A204.1 (cell line): ENCODE measurements at regions not wholly inside any gene's neighbourhood (a gene's known extent, or its start where the extent isn't known, plus 50 kb on each side); places are given as distances from the start of the nearest gene placed in this dataset.

Source experiments
- FAIRE-seq: peaks from 2 replicates; lab custom pipeline; 2012; peaks lifted over from hg19 to GRCh38; lab: Jason Lieb, UNC

DNA sequence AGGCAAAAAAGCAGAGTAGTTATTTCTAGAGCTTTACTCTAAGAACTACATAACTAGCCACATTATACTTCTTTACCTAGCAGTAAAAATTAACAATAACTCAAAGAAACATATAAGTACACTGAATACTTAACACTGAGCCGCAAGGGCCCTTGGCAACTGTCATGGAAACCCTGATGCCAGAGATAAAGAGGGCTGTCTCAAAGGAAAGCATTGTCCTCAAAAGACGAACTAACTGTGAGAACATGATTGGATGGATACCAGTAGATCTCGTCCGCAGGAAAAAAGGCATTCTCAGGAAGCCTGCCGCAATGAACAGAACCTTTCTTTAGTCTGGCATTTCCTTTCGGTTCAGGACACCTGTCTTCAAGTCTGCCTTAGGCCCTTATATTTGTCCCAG, 379.0 kb upstream of the SLC30A5 start:
- FAIRE-seq, result no peak

DNA sequence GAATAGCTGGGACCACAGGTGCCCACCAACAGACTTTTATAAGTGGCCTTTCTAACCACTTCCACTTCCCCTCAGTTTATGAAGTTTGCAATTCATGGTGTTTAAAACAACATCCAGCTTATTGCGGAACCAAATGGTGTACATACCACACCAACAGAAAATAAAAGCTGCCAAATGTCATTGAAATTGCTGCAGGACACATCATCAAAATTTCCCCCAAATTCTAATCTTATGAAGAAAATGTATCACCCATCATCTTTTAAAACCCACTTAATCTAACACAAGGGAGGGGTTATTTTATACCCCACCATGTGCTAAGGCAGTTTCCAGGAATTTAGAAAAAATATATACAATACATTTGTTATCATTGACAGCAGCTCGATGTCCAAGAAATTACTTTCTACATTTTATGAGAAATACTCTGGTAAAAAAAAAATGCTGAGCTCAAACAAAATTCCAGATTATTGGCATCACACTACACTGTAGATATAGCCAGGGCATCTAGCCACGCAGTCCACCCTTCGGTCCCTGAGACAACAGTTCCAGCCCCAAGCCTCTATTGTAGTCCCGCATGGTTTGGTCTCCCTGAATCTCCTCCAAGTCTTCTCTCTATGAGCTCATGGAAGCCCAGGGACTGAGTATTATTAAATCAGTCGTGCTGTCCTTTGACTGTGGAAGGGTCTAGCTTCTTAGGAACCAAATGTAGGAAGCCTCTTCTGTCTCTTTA, 372.8 kb upstream of the SLC30A5 start:
- no peak for FAIRE-seq

DNA sequence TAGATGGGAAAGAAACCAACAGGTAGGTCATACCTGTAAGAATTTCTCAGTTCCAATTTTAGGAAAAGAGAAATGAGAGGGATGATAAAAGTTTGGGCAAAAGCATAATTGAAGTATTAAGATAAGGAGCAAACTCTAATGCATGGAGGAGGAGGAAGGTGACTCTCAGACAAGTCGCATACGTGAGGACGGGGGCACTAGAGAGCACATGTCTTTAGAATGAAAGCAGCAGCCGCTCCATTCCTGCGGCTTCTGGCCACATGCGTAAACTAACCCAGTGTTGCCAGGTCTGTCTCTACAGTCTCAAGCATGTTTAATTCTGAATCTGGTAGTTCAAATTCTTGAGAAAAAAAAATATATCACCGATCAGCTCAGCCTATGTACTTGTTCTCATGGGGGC, 371.5 kb upstream of the SLC30A5 start:
- FAIRE-seq, result no peak

DNA sequence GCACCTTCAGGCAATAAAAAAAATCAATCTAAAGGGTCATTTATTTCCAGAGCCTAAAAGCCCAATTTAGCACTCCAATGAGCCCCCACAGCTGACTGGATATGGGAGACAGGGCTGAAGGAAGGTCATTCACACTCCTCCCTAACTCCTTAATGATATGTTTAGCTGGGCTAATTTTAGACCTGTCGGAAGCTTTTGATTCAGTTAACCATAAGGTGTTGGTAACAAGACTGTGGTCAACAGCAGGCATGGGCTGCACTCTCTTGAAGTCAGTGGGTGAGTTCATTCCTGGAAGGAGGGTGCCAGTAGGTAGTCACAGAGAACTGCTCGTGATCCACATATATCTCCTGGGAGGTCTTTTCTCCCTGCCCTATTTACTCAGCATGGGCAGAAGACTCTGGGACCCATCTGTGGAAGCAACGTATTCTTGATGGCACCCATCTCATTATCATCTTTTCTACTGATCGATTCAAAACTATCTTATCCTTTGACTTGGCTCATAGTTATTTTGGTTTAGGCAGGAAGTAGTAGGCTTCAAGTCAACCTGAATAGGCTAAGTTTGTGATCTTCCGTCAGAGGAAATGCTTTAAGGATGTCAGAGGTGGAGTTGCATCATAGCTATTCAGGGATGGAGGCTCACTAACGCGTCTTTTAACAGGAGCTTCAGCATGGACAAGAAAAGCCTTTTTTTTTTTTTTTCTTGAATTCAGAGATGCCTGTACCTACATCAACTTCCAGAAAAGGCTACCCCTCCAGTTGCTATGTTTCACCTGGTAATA, 367.7 kb upstream of the SLC30A5 start:
- no peak for FAIRE-seq

DNA sequence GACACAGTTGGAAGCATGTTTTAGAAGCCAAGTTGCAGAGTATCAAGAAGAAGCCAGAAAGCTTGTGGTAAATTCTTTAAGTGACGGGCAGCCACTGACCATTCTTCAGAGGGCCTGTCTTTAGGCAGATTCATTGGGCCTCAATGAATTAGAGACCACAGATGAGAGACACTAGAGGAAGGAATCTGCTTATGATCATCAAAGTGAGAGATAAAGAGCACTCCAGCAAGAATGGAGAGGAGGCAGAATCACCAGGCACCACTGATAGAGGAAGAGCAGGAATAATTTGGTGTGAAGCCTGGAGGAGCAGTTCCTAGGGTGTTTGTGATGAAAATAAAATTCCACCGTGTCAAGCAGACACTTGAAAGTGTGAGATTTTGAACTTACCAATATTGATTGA, 365.9 kb upstream of the SLC30A5 start:
- FAIRE-seq, result no peak

DNA sequence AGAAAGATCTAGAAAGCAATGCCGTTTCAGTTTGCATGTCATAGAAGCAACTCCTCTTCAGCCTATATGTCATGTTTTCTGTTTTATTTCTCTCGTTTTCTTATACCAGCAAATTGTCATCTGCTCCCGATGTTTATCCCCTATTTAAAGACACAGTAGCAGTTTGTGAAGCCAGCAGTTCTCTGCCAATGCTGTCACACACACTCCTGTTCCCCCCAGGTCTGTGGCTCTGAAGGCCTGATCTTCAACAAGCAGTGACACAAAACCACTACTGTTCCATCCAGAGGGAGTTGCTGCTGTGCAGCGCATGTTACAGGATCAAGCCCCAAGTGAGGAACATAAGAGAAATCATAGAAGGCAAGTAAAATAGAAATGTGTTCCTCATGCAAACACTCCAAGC, 364.1 kb upstream of the SLC30A5 start:
- FAIRE-seq, result no peak

DNA sequence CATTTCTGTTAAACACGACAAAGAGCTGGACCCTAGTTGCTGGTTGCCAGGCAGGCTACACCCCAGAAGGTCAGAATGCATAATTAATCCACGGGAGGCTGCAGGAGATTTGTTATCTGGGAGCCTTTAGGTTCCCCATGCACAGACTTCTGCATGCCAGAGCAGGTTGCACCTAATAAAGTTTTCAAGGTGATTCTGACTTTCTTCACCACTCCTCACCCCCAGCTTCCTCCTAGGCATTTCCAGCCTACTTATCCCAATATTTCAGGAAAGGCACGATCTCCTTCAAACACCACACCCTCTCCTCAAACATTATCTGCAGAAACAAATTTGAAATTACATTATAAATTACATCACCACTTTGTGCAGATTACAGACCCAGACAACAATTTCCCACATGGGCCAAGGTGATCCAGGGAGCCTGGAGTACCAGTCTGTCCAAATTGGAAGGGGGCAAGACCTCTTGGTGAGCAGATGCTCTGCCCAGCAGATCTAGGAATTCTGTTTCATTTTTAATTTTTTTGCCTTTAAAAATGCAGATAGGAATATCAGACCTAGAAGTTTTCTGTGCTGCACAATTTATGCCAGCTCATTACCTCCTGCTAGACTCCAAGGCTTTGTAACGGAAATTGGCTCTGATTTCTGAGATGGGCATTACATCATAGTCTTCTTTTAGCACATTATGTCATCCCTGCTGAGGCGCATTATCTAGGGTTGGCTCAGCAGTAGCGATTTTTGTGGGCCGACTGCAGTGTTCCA, 363.4 kb upstream of the SLC30A5 start:
- FAIRE-seq, result no peak

DNA sequence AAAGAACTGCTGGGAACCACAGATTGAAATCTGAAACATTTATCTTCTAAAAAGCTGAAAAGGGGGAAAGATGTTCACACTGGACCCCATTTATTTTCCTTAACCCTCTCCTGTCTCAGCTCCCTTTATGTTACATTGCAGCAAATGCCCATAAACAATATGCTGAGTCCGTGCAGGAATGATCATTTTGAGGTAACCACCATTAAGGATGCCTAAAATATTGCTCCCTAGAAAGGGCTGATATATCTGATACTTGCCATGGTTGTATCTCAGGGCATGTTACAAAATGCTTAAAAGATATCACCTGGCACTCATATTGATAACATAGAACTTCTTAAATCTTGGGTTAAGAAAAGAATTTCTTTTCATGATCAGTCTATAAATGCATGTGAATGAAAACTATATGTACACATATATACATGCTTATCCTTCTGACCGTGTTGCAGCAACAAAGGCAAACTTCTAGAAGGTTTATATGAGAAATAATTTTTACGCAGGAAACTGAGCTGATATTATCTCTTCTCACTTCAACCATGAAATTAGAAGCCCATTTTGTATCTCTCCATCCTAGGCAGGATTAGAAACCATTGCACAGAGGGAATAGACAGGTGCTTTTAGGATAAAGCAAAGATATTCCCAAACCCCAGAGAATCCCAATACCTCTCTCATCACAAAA, 362.7 kb upstream of the SLC30A5 start:
- no peak for FAIRE-seq

DNA sequence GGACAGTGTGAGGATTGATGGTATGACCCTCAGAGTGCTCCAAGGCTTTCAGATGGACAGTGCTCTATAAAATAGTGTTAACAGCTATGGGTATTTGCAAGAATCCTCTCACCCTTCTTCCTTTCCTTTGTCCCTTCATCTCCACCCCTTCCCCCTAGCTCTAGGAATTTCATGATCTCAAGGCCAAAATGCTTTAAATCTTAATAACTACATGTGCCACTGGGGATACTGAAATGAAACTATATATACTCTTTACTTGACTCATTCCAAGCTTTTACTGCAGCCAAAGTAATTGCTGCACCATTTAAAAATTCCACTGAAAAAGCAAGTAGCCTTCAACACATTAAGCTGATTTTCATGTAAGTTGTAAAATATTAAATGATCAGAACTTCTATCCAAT, 361.6 kb upstream of the SLC30A5 start:
- no peak for FAIRE-seq

DNA sequence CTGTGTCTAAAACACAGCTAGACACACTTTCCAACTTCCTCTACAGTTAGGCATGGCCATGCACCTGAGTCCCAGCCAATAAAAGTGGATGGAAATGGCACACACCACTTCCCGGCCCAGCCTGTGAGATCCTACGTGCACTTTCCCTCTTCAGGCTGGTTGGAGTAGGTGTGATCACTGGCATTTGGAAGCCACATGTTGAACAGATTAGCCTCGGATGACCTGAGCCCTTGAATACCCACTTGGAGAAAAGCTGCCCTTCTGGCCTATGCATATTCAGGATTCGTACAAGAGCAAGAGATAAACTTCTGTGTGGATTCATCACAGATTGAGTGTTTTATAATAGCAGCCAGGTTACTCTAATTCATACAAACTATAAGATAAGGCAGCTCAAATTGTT, 359.0 kb upstream of the SLC30A5 start:
- FAIRE-seq, result no peak

DNA sequence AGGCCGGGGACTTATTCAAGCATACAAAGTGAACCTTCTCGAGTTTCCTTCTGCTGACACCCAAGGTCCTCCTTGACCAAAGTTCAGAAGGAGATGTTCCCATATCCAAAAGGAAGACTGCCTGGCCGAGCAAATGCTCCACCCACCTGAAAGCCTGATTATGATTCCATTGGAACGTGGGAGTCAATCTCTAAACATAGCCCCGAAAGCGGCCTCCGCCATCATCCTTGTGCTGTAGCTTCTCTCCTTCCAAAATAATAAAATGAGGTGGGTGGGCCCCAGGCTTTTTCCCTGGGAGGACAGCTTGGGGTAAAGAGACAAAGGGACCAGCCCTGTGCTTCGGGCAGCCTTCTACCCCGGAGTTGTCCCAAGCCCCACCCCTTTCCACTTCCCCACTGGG, 355.6 kb upstream of the SLC30A5 start:
- FAIRE-seq, result no peak

DNA sequence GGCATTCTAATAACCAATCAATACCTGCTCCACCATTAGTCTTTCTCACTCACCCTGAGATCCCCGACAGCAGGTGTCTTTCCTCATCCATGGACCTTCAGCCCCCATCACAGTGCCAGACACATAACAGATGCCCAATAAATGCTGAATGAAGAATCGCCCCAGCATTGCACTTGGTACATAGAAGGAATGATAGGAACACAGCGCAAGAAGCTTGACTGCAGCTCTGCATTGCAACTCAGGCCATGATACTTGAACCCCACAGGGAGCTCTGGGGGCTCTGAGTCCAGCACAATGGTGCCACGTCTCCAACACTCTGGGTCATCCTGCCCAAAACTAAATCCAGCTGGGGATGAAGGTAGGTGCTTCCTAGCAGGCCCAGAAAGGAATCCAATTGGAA, 355.0 kb upstream of the SLC30A5 start:
- FAIRE-seq, result no peak

DNA sequence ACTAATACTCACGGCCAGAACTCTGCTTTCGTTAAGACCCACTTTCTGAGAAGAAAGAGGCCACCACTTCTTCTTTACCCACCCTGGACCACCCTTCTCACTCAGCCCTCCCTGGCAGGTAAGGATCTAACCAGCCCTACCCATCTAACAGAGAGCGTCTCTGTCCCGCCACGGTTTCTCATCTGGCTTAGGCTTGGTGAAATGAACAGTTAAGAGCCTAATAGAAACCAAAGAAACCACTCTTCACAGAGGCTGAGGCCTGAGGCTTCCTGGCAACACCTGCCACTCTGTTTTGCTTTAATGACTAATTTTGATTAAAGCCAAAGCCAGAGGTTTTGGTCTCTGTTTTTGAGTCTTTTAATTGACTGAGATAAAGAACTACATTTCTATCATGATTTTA, 354.1 kb upstream of the SLC30A5 start:
- no peak for FAIRE-seq

DNA sequence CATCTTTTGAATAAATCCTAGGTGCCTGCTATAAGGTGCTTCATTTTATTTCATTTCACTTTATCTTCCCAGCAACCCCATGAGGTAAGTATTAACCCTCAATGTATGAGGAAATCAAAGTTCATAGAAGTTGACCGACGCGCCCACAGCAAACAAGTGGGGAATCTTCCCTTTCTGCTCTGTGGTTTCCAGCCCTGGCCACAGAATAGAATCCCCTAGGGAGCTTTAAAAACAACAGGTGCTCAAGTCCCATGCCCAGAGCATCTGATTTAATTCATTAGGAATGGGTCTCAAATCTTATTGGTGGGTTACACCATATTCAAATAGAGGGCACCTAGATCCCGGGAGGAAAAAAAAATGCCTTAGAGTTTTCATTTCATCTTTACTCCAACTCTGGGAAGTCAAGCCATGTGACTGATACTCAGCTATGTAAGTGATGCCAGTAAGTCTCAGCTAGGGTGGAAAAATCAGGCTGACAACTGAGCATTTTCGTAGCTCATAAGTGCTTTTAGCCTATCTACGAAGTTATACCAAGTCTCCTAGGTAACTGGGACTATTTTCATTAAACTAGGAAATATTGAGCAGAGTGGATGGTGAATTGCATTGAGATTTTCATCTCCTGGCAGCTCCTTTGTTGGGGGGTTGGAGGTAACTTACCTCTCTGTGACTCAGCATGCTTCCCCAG, 353.4 kb upstream of the SLC30A5 start:
- no peak for FAIRE-seq

DNA sequence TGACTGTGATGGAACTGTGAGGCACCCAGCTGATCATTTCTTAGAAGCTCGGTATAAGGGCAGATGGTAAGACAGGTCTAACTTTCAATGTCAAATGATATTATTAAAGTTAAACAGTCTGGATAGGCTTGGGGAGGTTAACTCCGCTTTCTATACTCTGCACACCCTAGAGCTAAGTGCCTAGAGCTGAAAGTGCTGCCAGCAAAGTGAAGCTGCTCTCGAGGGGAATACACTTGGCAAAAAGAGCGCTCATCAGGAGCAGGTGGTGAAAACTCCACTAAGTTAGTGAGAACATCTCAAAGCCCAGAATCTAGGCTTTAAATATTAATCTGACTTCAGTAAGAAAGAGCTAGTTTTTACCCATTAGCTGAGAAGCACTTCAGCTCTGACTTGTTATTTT, 349.6 kb upstream of the SLC30A5 start:
- no peak for FAIRE-seq

DNA sequence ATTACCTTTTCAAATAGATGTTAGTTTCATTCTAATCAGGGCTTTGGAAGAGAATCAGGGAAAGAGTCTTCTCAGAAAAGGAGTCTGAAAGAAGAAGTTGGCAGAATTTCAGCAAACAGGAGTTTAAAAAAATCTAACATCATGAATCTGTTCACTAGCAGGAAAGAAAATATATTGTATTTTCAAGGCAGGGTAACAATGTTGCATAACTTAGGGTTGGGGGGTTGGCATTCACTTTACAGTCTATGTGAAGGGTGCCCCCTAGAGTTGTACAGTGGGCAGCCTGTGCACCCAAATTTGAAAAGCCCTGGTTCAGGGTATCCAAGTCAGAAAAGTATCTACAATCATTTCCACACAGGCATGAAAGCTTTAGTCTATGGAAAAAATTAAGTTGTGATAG, 348.4 kb upstream of the SLC30A5 start:
- FAIRE-seq, result no peak

DNA sequence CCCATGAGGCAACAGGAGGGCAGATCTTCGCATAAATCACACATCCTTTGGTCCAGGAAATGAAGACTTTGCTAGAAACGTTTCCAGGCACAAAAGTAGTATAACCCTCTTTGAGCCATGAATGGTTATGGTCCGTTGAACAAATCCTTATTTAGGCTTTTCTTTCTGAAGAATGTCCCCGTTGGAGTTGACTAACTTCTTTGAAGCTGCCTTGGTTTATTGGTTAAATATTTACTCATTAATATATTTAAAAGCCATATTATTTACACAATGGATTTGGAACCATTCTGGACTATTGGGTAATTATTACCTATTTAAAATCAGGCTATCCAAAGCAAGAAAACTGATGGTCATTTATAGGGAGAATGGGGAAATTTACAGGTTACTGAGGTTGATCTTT, 347.6 kb upstream of the SLC30A5 start:
- no peak for FAIRE-seq

DNA sequence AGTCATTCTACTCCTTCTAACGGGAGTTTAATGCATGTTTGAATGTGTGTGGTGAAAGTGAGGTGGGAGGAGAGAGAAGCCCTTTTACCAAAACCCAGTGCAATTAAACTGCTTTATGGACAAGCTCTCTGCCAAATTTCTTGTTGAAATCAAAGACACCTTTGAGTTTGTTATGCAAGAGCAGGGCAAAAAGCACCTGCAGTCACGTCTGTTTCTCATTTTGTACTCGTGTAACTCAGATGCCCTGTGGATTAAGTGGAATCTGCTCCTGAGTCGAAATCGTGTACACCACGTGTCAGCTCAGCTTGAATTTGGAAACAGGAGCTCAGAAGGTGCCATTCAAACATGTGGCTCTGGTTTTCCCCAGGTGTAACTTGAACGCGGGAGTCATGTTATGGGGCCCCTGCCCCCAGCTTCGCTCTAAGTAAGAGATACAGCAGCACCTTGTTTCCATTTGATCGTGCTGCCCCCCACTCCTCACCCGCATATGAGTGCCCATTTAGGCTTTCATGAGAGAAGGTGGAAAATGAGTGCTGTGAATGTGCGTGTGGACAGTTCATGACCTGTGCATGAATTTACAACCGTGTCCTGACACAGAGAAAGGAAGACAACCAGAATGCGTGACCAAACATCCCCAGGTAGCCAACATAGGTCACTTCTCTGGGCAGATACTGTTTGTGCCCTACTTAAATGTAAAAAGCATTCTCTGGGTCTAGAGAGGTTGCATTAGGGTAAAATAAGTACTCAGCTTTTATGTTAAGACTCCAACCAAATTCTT, 347.0 kb upstream of the SLC30A5 start:
- FAIRE-seq, result no peak

DNA sequence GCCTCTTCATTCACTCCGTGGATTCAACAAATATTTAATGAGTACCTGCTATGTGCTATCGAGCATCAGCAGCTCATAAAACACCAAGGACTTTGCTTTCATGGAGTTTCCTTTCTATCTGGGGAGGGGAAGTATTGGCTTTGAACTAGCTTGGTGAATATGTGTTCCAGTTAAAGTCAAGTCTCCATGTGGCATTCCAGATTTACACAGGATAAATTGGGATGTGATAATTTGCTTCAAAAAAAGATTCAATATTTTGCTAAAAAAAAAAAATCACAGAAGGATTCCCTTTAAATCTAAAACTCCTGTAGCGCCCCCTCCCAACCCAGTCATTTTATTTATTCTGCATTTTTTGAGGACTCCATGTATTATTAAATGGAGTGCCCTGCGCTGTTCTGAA, 346.3 kb upstream of the SLC30A5 start:
- FAIRE-seq, result no peak

DNA sequence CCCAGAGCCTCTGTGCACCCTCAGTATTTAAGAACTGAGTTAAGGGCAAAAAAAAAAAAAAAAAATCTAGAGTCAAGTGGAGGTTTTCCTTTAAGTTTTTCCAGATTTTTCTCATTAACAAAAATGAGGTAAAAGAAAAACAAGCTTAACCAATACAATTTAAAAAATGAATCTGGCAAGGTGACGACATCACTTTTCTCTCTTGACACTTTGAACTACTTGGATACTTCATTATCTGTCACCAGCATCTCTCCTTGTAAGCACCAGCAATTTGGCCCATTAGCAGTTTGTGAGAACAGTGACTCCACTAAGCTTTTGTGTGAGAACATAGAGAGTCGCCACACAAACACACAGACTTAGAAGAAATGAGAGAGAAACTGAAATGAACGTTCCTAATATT, 345.7 kb upstream of the SLC30A5 start:
- FAIRE-seq, result no peak

DNA sequence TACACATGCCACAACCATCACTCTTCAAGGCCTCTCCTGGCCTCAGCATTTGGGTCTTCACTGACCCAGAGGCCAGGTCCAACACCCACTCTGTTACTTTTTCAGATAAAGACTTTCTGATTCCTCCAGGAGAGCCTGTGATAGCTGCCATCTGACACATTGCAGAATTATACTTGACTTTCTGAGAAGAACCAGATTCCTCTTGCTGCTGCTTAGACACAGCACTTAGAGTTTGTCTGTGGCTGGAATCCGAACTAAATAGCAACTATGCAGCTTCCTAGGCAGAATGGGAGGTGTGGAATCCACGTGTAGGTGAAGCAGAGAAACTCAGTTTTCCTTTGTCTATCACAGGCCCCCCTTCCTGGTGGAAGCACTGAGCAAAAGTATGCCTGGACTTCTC, 344.7 kb upstream of the SLC30A5 start:
- no peak for FAIRE-seq
